DMS114 treated with DMSO at 0.1 percent for 48 hours (cell line): ENCODE measurements at regions not wholly inside any gene's neighbourhood (a gene's known extent, or its start where the extent isn't known, plus 50 kb on each side); places are given as distances from the start of the nearest gene placed in this dataset.
"Not testable (repeated sequence)": the region's sequence is repeated elsewhere in the genome, so short reads cannot be mapped to it uniquely, and the experiment has no call there.

Experiments used
- DNase-seq: peaks from one replicate; lab custom pipeline; 2025; ENCODE audit not compliant: unreplicated experiment; lab: John Stamatoyannopoulos, UW

DNA sequence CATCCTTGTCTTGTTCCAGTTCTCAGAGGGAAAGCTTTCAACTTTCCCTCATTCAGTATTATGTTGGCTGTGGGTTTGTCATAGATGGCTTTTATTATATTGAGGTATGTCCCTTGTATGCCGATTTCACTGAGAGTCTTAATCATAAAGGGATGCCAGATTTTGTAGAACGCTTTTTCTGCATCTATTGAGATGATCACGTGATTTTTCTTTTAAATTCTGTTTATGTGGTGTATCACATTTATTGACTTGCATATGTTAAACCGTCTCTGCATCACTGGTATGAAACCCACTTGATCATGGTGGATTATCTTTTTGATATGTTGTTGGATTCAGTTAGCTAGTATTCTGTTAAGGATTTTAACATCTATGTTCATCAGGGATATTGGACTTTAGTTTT is 313.7 kb upstream of the AMOT start:
- not testable (repeated sequence) for DNase-seq

DNA sequence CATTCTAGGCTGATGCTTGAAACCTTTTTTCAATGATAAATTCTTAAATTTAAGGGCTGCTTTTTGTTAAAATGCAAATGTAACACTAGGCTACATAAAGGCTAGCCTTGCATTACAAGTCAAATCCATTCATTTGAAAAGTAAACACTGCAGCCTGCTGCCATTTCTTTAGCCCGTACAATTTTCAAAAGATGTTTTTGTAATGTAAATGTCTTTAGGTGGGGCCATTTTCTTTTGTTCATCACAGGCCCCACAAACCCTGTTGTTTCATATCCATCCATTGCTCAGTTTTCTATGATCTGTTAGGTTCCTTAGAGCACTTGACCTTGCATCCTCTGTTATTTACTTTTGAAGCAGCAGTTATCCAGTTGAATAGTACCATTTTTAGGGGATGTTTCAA is 296.2 kb upstream of the AMOT start:
- no peak for DNase-seq

DNA sequence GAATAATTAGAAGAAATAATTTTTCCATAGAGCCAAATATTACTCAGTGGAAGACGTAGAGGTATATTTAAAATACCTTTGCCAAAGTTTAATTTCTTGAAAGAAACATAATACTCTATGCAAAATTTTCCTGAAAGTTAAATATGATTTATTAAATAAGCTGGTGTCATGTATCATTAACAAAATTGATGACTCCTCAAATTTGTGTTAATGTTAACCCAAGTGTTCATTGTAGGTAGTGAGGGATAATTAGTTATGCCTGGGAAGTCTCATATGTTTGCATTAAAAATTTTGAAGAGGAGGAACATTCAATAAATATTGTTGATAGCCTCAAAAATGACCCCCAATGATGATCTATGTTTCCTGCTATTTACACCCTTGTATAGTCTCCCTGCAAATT is 292.7 kb upstream of the AMOT start:
- DNase-seq, result no peak

DNA sequence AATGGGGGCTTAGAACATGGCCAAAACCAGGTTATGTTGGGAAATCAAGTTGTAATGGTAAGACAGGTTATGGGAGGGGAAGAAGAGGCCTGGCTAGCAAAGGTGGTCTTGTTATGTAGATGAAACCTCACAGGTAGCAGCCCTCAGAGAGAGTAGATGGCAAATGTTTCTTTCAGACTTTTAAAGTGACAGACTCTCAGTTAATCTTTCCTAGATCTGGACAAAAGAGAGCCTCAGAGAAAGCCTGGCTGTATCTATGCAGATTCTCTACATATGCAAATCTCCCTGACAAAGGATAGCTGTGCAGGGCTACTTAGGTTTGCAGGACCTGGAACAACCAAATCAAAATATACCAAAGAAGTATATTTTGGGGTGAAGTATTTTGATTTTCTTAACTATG is 284.1 kb upstream of the AMOT start:
- DNase-seq, result no peak

DNA sequence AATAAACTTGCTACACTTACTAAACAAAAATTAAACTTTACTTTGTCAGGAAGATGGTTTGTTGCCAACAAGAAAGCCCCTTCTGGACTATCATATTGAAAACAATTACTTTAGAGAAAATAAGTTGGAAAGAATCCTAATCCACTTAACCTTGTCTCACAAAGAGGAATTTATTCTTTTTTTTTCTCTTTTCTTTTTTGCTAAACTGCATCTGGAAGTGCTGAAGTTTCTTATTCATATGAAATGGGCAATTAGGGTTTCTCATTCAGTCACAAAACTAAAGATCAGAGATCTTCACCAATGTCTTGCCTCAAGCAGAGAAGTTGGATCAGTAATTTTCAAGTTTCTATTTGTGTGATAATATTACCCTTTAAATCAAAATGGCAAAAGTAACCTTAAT is 234.9 kb upstream of the AMOT start:
- no peak for DNase-seq

DNA sequence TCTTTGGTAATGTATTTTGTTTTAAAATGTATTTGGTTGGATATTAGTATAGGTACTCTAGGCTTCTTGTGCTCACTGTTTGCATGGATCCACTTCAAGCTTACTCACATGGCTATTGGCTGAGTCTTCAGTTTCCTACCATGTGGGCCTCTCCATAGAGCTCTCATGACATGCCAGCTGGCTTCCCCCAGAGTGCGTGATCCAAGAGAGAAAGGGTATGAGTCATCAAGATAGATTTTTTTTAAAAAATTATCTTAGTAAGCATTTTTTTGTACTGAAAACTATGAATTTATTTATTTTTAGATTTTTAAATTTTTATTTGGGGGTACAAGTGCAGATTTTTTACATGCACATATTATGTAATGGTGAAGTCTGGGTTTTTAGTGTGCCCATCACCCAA is 219.1 kb upstream of the AMOT start:
- no peak for DNase-seq

DNA sequence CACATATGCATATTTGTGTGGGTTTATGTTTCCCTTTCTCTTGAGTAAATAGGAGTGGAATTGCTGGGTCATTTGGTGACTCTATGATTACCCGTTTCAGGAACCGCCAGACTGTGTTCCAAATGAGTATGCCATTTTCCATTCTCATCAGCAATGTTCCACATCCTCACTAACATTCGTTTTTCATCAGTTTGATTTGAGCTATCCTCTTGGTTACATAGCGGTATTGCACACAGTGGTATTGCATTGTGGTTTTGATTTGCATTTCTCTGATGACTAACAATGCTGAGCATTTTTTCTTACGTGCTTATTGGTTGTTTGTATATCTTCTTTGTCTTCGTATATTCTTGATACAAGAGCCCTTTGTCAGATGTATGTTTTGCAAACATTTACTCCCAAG is 218.0 kb upstream of the AMOT start:
- DNase-seq, result no peak

DNA sequence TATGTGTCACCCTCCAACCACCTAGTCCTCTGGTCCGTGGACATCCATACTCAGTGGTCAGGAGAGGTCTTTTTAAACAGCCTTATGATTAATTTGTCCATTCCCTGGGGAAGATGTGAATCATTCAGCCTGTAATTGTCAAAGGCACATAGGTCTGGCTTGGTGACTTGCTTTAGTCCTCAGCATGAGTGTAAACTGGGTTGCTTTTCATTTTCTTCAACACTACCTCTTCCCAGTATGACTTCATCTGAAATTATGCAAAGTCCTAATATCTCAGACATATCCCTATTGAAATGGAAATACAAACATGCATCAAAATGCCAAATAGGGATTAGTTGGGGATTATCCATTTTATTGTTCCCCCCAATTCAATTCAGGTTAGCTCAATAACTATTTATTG is 208.3 kb upstream of the AMOT start:
- DNase-seq, result no peak

DNA sequence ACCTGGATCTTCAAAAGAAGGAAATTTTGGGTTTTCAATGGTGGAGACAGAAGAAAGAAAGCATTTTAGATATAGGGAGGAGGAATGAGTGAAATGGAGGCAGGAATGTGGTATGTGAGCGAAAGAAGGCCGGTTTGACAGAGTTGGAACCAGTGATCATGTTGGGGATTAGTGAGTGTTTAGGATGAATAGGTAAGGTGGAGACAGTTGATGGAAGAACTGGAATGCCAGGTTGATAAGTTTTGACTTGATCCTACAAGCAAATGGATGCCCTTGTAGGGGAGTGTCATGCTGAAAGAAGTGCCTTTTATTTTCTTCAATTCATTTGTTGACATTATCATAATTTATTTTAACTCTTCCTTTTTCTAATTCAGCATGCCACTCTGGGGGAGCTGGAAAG is 207.8 kb upstream of the AMOT start:
- no peak for DNase-seq

DNA sequence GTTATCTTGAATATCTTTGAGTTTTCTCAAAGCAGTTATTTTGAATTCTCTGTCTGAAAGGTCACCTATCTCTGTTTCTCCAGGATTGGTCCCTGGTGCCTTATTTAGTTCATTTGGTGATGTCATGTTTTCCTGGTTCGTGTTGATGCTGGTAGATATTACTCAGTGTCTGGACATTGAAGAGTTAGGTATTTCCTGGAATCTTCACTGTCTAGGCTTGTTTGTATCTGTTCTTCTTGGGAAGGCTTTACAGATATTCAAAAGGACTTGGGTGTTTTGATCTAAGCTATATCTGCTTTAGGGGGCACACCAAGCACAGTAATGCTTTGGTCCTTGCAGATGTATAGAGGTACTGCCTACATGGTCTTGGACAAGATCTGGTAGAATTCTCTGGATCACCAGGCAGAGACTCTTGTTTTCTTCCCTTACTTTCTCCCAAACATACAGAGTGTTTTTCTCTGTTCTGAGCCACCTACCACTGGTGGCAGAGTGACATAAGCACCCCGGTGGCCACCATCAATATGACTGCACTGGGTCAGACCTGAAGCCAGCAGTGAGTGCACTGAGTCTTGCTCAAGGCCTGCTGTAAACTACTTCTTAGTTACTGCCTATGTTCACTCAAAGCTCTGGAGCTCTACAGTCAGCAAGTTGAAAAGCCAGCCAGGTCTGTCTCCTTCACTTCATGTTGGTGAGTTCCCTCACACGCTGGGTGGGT is 193.5 kb upstream of the AMOT start:
- DNase-seq, result no peak

DNA sequence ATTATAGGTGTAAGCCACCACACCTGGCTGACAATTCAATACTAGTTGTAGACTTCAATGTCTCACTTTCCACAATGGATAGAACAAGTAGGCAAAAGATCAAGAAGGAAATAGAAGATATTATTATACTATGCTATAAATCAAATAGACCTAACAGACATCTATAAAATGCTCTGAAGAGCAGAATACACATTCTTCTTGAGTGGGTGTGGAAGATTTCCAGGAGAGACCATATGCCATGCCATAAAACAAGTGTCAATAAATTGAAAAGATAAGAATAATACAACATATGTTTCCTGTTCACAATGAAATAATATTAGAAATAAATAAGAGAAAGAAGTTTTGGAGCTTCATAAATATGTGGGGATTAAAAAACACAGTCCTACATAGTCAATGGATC is 179.3 kb upstream of the AMOT start:
- no peak for DNase-seq

DNA sequence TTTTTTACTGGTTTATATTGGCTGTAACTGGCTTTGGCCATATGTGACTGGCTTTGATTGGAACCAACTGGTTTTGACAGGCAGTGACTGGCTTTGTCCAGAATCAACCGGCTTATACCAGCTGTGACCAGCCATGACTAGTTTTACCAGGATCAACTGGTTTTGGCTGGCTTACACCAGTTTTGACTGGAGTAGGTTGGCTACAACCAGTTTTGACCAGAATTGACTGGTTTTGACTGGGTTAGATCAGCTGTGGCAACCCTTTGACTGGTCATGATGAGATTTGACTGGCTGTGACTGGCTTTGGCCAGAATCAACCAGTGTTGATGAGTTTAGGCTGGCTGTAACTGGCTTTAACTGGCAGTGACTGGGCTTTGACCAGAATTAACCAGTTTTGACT is 169.2 kb upstream of the AMOT start:
- no peak for DNase-seq

DNA sequence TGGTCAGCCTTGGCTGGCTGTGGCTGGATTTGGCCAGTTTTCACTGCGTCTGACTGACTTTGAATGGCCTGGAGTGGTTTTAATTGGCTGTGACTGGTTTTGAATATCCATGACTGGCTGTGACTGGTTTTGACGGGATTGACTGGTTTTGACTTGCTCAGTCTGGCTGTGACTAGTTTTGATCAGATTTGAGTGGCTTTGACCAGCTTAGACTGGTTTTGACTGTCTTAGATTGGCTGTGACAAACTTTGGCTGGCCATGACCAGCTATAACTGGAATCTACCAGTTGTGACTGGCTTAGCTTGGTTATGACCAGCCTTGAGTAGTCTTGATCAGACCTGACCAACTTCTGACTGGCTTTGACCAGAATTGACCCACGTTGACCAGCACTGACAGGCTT is 168.4 kb upstream of the AMOT start:
- no peak for DNase-seq

DNA sequence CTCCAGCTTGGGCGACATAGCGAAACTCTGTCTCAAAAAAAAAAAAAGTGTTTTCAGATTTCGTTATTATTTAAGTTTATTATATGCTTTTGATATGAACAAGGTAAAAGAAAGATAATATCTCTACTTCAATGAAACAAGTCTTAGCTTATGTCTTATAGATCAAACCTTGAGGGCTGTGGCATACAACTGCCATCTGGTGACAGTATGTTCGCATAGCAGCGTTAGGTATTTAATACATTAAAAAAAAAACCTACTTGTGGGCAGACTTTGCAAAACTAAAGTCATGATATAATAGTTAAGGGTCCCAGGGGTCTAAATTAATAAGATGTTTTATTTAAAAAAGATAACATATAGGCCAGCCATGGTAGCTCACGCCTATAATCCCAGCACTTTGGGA is 161.2 kb upstream of the AMOT start:
- peak; percentile 2 for DNase-seq

DNA sequence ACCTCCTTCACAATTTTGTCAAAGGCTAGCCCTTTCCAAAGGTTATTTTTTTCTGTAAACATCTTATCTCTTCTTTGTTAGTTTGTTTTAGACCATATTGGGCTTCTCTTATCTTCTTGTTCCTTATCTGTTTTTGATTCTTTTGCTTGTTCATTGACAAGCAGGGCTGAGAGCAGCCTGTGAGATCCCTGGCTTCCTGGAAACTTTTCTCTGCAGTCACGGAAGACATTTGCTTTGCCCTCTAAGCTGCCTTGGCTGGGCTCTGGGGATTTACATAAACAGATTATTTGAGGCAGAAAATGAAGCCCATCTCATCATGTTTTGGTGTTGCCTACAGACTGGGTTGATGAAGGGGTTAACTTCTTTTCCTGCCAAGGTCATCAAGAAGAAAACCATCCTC is 157.4 kb upstream of the AMOT start:
- no peak for DNase-seq

DNA sequence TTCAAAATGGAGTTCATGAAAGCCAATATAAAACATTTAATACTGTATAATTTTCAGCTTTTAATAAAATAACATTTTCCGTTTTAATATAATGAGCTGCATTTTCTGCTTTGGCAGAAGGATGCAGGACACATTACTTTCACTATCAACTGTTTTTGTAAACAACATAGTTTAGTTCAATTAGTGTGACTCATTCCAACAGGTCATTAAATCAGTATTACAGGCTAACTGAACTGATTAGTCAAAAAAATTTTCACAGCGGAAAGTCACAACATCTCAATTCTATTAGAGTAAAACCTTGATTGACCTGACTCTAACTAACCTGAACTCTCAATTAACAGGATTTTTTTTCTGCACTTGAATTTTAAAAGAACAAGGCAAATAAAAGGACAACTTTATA is 151.2 kb upstream of the AMOT start:
- DNase-seq, result no peak

DNA sequence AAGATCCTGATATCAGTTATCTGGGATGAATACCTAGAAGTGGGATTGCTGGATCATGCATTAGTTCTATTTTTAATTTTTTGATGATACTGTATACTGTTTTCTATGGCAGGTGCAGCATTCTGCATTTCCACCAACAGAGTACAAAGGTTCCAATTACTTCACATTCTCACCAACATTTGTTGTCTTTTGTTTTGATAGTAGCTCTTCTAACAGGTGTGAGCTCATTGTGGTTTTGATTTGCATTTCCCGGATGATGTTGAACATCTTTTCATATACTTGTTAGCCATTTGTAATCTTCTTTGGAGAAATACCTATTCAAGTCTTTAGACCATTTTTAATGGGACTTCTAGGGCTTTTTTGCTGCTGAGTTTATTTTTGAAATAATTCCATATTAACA is 139.2 kb upstream of the AMOT start:
- DNase-seq, result no peak

DNA sequence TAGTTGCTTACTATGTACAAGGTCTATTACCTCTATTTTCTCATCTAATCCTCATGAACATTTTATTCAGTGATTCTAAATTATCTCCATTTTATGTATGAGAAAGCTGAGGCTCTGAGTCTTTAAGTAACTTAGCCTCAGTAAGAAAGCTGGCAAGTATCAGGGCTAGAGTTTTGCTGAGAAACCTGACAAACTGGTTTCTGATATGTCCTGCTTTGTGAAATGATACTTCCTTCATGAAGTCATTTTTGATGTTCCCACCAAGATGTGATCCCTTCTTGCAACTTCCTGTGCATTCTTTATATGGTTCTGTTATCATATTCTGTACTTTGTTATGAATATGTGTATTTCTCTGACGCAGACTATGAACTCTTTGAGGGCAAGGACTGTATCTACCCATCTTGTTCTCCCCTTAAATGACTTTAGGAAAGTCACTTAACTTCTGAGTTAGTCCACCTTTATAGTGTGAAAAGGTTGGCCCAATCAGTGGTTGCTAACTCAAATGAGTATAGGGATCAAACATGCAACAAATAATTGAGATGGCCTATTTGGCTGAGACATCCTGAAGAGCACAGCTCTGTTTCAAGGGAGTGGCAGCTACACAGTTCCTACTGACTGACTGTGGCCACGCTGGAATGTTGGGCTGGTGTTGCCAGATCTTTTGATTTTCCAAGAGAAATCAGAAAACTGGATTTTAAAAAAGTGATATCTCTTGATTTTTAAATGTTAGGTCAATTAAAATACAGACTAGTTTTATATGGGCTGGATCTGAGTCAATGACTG is 127.9 kb upstream of the AMOT start:
- DNase-seq, result no peak

DNA sequence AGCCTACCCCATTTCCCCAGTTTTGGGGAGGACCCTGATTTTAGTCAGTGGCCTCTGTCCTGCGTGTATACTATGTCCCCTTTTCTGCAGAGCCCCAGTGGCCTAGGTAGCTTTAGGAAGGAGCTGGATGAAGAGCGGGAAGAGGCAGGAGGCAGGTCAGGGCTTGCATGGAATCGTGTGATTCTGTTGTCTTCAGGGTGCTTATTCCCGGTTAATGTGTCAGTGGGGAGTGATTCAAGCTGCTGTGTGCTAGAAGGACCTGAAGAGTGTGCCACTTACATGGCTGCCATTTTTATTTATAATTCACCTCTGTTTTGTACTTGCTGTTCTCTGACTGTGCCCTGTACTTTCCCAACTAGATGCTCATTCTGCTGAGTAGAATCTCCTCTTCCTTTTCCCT is 127.3 kb upstream of the AMOT start:
- no peak for DNase-seq

DNA sequence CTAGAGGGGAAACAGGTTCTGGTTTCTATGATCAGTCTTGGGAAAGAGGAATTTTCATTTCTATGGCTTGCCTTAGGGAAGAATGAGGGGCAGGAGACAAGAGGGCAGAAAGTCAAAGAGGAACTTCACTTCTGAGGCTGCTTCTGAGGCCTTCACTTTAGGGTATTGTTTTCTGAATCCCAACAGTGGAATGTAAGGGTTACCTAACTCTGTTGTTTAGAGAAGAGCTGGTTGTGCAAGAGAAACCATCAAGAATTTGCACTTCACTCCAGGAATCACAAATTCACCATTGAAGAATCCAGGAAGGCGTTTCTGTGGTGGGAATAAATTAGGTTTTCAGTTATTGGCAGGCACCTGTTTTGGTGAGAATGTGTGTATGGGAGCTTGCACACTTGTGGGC is 126.7 kb upstream of the AMOT start:
- no peak for DNase-seq

DNA sequence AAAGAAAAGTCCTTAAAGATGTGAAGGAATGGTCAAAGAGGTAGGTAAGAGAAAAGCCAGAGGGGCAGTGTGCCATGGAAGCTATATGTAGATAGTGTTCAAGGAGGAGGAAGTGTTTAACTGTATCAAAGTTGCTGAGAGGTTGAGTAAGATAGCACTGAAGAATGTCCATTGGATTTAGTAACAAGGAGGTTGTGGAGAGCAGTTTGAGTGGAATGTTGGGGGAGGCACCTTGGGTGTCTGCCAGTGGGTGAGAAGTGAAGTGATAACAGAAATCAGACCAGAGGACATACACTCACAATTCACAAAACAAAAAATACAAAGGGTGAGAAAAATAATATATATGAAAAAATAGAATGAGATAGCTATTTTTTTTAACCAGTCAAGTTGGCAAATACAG is 121.3 kb upstream of the AMOT start:
- DNase-seq, result no peak

DNA sequence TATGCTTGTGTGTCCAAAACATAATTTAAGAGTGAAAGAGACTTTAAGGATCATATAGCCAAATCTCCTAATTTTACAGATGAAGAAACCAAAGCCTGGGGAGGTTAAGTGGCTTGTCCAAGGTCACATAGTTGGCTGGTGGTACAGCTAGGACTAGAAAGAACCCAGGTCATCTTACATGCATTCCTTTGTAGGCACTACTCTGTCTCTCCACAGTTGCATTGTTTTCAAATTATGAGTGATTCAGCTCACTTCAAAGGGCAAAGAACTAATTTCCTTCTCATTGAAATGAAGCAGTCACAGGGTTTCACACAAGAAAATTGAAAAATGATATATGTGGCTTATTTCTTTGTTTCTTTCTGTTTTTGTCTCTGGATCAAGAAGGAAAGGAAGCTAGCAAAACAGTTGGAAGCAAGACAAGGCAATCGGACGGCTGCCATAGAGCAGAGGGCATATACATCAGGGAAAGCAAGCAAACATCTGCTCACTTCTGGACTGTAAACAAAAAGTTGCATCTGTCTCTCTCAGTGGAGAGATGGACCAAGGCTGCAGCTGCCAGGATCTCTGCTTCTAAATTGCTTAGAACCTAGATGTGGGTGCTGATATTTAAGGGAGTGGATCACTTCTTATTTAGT is 107.5 kb upstream of the AMOT start:
- no peak for DNase-seq
